HepG2 (cell line): ENCODE measurements at regions not wholly inside any gene's neighbourhood (a gene's known extent, or its start where the extent isn't known, plus 50 kb on each side); places are given as distances from the start of the nearest gene placed in this dataset.

Experiments
- FIP1L1 ChIP-seq: fragments of 200-400 bp; formaldehyde crosslinking; IDR thresholded peaks from 2 replicates; pipeline ENCODE4 v1.6.1; 2018; ENCODE audit warnings: low read depth, mild to moderate bottlenecking, low read length, moderate library complexity, borderline replicate concordance; ENCODE audit not compliant: insufficient read depth
- GMEB1 ChIP-seq: sonication (generic); formaldehyde crosslinking; IDR thresholded peaks from 2 replicates; pipeline ENCODE4 v1.5.1; 2020; ENCODE audit warnings: missing genetic modification reagents, mild to moderate bottlenecking, borderline replicate concordance
- MEF2D ChIP-seq: sonication (generic); formaldehyde crosslinking; IDR thresholded peaks from 2 replicates; pipeline ENCODE4 v1.5.1; 2020; ENCODE audit warnings: mild to moderate bottlenecking, missing genetic modification reagents
- MZF1 ChIP-seq: sonication (generic); formaldehyde crosslinking; IDR thresholded peaks from 2 replicates; pipeline ENCODE4 v1.8.1; 2023; ENCODE audit warnings: mild to moderate bottlenecking, missing genetic modification reagents, borderline replicate concordance
- POLR2A ChIP-seq, 2 experiments: IDR thresholded peaks; 2 replicates each; pipeline ENCODE4 v1.6.1; 2011; ENCODE audit warnings: low read depth in 2 of 2, low read length in 2 of 2, mild to moderate bottlenecking in 1 of 2, moderate library complexity in 1 of 2; ENCODE audit not compliant: insufficient read depth in 1 of 2
- POLR2AphosphoS5 ChIP-seq: IDR thresholded peaks from 2 replicates; pipeline ENCODE4 v1.6.1; 2012; ENCODE audit warnings: low read depth, low read length
- USF2 ChIP-seq, 2 experiments: sonication (generic) in 1 of 2; formaldehyde crosslinking in 1 of 2; IDR thresholded peaks; 2 replicates each; pipeline versions ENCODE4 v1.5.1 to v1.6.1; 2011 to 2020; ENCODE audit warnings: borderline replicate concordance in 1 of 2, low read depth in 1 of 2, low read length in 1 of 2, mild to moderate bottlenecking in 1 of 2, missing genetic modification reagents in 1 of 2, moderate library complexity in 1 of 2
- ZBTB7A ChIP-seq: sonication (generic); formaldehyde crosslinking; IDR thresholded peaks from 2 replicates; pipeline ENCODE4 v1.8.0; 2022; ENCODE audit warnings: mild to moderate bottlenecking, missing genetic modification reagents
- ZFP82 ChIP-seq: sonication (generic); formaldehyde crosslinking; IDR thresholded peaks from 2 replicates; pipeline ENCODE4 v1.5.1; 2020; ENCODE audit warnings: mild to moderate bottlenecking, missing genetic modification reagents, borderline replicate concordance

- TF ChIP-seq POLR2A (IDR thresholded peaks at IDR 0.05; ENCODE audit: insufficient read depth in 1 of 2, low read depth in 2 of 2, low read length in 2 of 2) (no peak), MZF1 (CRISPR knock-in tag) (no peak), ZBTB7A (CRISPR knock-in tag) (no peak), USF2 (IDR thresholded peaks at IDR 0.05; ENCODE audit: low read depth, low read length) (no peak), USF2 (CRISPR knock-in tag; IDR thresholded peaks at IDR 0.05; ENCODE audit: borderline replicate concordance) (no peak), POLR2AphosphoS5 (no peak), MEF2D (CRISPR knock-in tag) (no peak), FIP1L1 (no peak), ZFP82 (CRISPR knock-in tag) (no peak), GMEB1 (no peak)
These were observed 111.7 kb downstream of the FOXD2 start for GRCh38 chr1:47549532-47549931.
